ENCODE measurements at regions not wholly inside any gene's neighbourhood (a gene's known extent, or its start where the extent isn't known, plus 50 kb on each side); places are given as distances from the start of the nearest gene placed in this dataset.

GRCh38 chr17:77332034-77332971, 191.5 kb downstream of the SEC14L1 start:
- TF ChIP-seq CTCF (IDR thresholded peaks at IDR 0.05), result no peak
- TF ChIP-seq POLR2AphosphoS5 (IDR thresholded peaks at IDR 0.05; ENCODE audit: insufficient read depth in 1 of 2, low read depth in 1 of 2), result no peak

Measured in vagina (tissue), 2 donors.